Stomach (tissue), 8 donors: ENCODE measurements at regions not wholly inside any gene's neighbourhood (a gene's known extent, or its start where the extent isn't known, plus 50 kb on each side); places are given as distances from the start of the nearest gene placed in this dataset.

Experiments
- DNase-seq, 2 donors: peaks; one replicate each; pipeline versions ENCODE4 v3.0.0 to v3.0.0-alpha.2; 2013 to 2019
- H3K27ac ChIP-seq, 5 donors: fragments of 200-600 bp in 4 of 5; sonication (generic) in 4 of 5; one replicate each; pipeline ENCODE4 v1.5.1; 2013 to 2019; ENCODE audit warnings: mild to moderate bottlenecking in 1 of 5, moderate library complexity in 1 of 5
- H3K27me3 ChIP-seq, 3 donors: fragments of 200-600 bp; sonication (generic); one replicate each; pipeline ENCODE4 v1.5.1; 2017 to 2019; ENCODE audit warnings: mixed run types in 1 of 3
- H3K36me3 ChIP-seq, 4 donors: fragments of 200-600 bp; sonication (generic); 1 replicate in 3 of 4; 2 replicates in 1 of 4; pipeline ENCODE4 v1.5.1; 2016 to 2019
- H3K4me1 ChIP-seq, 4 donors: fragments of 200-600 bp; sonication (generic); one replicate each; pipeline ENCODE4 v1.5.1; 2016 to 2019
- H3K4me3 ChIP-seq, 4 donors: fragments of 200-600 bp; sonication (generic) in 3 of 4; one replicate each; pipeline ENCODE4 v1.5.1; 2016 to 2019; ENCODE audit warnings: mild to moderate bottlenecking in 1 of 4
- H3K9me3 ChIP-seq, 4 donors: fragments of 200-600 bp; sonication (generic); one replicate each; pipeline ENCODE4 v1.5.1; 2016 to 2019
- EP300 ChIP-seq: sonication (generic); formaldehyde crosslinking; IDR thresholded peaks from one replicate; pipeline ENCODE4 v1.6.1; 2017; ENCODE audit warnings: antibody characterized with exemption
- POLR2A ChIP-seq, 4 donors: fragments of 450-650 bp; IDR thresholded peaks; one replicate each; pipeline ENCODE4 v1.6.1; 2016; ENCODE audit warnings: antibody characterized with exemption in 4 of 4, control low read depth in 2 of 4, mild to moderate bottlenecking in 1 of 4, moderate library complexity in 1 of 4
- POLR2AphosphoS5 ChIP-seq, 3 donors: sonication (generic); formaldehyde crosslinking; IDR thresholded peaks; one replicate each; pipeline ENCODE4 v1.6.1; 2016; ENCODE audit warnings: antibody characterized with exemption in 3 of 3
- WGBS, 5 donors: extraction: QIAGEN DNeasy Blood & Tissue Kit in 3 of 5; methylation state at CpG; one replicate each; pipeline versions ENCODE4 v1.1.5 to v1.1.7; 2013 to 2018; 5-methylcytosine and 5-hydroxymethylcytosine counted together
- intact Hi-C: fragments of 100-400 bp; cut with DNase I; formaldehyde crosslinking; loops from one replicate; pipeline ENCODE4 v1.15.1; 2023; ENCODE audit warnings: low total_unique reads
- TF ChIP-seq, protein P1 (sequence below), 7 experiments: fragments of 450-650 bp in 4 of 7; fragments of 200-600 bp in 3 of 7; sonication (generic) in 3 of 7; IDR thresholded peaks; one replicate each; pipeline ENCODE4 v1.5.1; 2016 to 2019; ENCODE audit warnings: antibody characterized with exemption in 7 of 7, control low read depth in 2 of 7, mild to moderate bottlenecking in 1 of 7
- donor health status: healthy with polysubstance abuse.
- donor health status: Bipolar disorder and iron deficiency.
- donor health status: healthy.

GRCh38 chr10:6353526-6353925 lies 150.8 kb downstream of the PFKFB3 start:
- Histone ChIP-seq H3K4me3 (no peak overlapping the region), H3K4me1 (peaks cover 0 to 5% (median 0%) of the 10 kb centered on the region in 4 donors), H3K27ac (no peak overlapping the region), H3K27me3 (no peaks in the 10 kb centered on the region), H3K9me3 (peaks cover 3 to 13% (median 7%) of the 10 kb centered on the region in 4 donors), H3K36me3 (no peaks in the 10 kb centered on the region)
- intact Hi-C loops = no loop called here
- no peak for DNase-seq
- WGBS, 5 donors = 30 to 65% (median 52%) methylated on average over 1 of the region's 1 CpG
- no peak for TF ChIP-seq POLR2AphosphoS5 (IDR thresholded peaks at IDR 0.05)
- TF ChIP-seq, protein P1, sequence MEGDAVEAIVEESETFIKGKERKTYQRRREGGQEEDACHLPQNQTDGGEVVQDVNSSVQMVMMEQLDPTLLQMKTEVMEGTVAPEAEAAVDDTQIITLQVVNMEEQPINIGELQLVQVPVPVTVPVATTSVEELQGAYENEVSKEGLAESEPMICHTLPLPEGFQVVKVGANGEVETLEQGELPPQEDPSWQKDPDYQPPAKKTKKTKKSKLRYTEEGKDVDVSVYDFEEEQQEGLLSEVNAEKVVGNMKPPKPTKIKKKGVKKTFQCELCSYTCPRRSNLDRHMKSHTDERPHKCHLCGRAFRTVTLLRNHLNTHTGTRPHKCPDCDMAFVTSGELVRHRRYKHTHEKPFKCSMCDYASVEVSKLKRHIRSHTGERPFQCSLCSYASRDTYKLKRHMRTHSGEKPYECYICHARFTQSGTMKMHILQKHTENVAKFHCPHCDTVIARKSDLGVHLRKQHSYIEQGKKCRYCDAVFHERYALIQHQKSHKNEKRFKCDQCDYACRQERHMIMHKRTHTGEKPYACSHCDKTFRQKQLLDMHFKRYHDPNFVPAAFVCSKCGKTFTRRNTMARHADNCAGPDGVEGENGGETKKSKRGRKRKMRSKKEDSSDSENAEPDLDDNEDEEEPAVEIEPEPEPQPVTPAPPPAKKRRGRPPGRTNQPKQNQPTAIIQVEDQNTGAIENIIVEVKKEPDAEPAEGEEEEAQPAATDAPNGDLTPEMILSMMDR (IDR thresholded peaks at IDR 0.05) = no peak
- no peak for TF ChIP-seq EP300
- TF ChIP-seq POLR2A (IDR thresholded peaks at IDR 0.05) = no peak

DNA sequence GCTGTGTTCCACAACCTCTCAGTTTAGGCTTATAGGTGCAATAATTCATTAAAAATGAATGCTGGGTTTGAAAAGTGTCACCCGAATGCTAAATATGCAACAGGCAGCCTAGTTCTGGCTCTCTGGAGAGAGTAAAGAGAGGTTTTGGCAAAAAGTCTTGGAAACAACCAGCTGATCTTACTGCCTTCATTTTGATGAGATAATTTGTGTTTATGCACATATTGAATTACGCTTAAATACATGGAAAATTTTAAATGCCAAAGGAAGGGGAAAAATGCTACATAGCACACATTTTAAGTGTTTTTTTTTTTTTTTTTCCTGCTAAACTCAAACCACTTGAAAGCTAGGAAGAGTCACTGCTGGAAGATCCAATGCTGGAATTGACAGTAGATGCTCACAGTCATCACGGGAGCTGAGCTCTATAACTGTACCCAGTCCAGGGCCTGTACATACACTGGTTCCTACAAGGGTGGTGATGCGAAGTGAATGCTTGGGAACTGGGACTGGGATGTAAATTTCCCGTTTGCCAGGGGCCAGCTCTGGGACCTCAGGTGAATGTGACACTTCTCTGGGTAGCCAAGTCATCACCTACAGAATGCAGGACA lies 151.5 kb downstream of the PFKFB3 start:
- H3K27ac ChIP-seq = no peak overlapping the region
- H3K36me3 ChIP-seq = no peaks in the 10 kb centered on the region
- no peak overlapping the region for H3K4me3 ChIP-seq
- peak in 1 of 2 donors; percentile 21 for DNase-seq
- H3K27me3 ChIP-seq = no peaks in the 10 kb centered on the region
- peaks cover 0 to 5% (median 0%) of the 10 kb centered on the region in 4 donors for H3K4me1 ChIP-seq
- TF ChIP-seq POLR2A (IDR thresholded peaks at IDR 0.05) (no peak), EP300 (no peak), POLR2AphosphoS5 (IDR thresholded peaks at IDR 0.05) (no peak)
- TF ChIP-seq, protein P1 (IDR thresholded peaks at IDR 0.05) = no peak
- intact Hi-C loops = no loop called here
- H3K9me3 ChIP-seq = peaks cover 3 to 13% (median 7%) of the 10 kb centered on the region in 4 donors
- 76 to 88% (median 83%) methylated on average over 5 of the region's 5 CpGs for WGBS, 5 donors

DNA sequence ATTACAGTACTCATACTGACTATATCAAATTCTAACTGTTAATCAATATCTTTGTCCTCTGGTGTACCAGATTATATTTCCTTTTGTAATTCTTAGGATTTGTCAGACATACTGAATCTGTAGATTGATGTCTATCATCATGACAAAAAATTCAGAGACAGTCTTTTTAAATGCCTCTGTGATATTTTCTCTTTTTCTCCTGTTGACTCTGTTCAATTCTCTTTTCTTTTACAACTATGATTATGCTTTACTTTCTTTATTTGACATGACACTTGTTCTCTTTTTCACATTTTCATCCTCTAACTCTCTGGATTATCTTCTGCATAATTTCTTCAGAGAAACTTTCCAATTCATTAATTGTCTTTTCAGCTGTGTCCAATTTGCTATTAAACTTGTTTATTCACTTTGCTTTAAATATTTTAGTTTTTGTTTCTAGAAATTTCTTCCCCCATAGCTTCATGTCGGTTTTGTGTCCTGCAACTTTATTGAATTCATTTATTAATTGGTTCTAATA lies 153.6 kb downstream of the PFKFB3 start:
- WGBS, 5 donors = 76 to 91% (median 81%) methylated on average over 1 of the region's 1 CpG
- intact Hi-C loops = no loop called here
- H3K36me3 ChIP-seq = no peaks in the 10 kb centered on the region
- H3K27ac ChIP-seq = no peak overlapping the region
- TF ChIP-seq POLR2A (IDR thresholded peaks at IDR 0.05) (no peak), POLR2AphosphoS5 (IDR thresholded peaks at IDR 0.05) (no peak), EP300 (no peak)
- TF ChIP-seq, protein P1 (IDR thresholded peaks at IDR 0.05) = no peak
- peaks cover 0 to 5% (median 0%) of the 10 kb centered on the region in 4 donors for H3K4me1 ChIP-seq
- no peak for DNase-seq
- no peak overlapping the region for H3K4me3 ChIP-seq
- H3K9me3 ChIP-seq = peaks cover 3 to 20% (median 7%) of the 10 kb centered on the region in 4 donors
- H3K27me3 ChIP-seq = no peaks in the 10 kb centered on the region

- Histone ChIP-seq H3K4me3 (no peak overlapping the region), H3K27ac (no peak overlapping the region), H3K9me3 (peaks cover 0 to 7% (median 0%) of the 10 kb centered on the region in 4 donors), H3K4me1 (peaks cover 0 to 34% (median 8%) of the 10 kb centered on the region in 4 donors), H3K36me3 (no peaks in the 10 kb centered on the region), H3K27me3 (no peaks in the 10 kb centered on the region)
- 66 to 69% (median 67%) methylated on average over 3 of the region's 3 CpGs for WGBS, 5 donors
- TF ChIP-seq POLR2A (IDR thresholded peaks at IDR 0.05) (no peak), POLR2AphosphoS5 (IDR thresholded peaks at IDR 0.05) (no peak), EP300 (no peak)
- TF ChIP-seq, protein P1 (IDR thresholded peaks at IDR 0.05) = no peak
- no peak for DNase-seq
- intact Hi-C loops = no loop called here
These were observed 159.1 kb downstream of the PFKFB3 start for GRCh38 chr10:6361869-6362268.
